ENCODE measurements at regions not wholly inside any gene's neighbourhood (a gene's known extent, or its start where the extent isn't known, plus 50 kb on each side); places are given as distances from the start of the nearest gene placed in this dataset.

GRCh38 chr4:57763070-57763469 lies 652.9 kb upstream of the IGFBP7 start:
- no peak for TF ChIP-seq TCF4 (CRISPR knock-in tag; IDR thresholded peaks at IDR 0.05; ENCODE audit: borderline replicate concordance)
- no peak for TF ChIP-seq ESRRG (CRISPR knock-in tag; IDR thresholded peaks at IDR 0.05)
- TF ChIP-seq POU6F1 (CRISPR knock-in tag; IDR thresholded peaks at IDR 0.05; ENCODE audit: borderline replicate concordance, low read depth): no peak
- TF ChIP-seq TSHZ2 (CRISPR knock-in tag; IDR thresholded peaks at IDR 0.05): no peak
- TF ChIP-seq ZFP3 (CRISPR knock-in tag; IDR thresholded peaks at IDR 0.05): no peak
- no peak for TF ChIP-seq ISL1 (CRISPR knock-in tag; IDR thresholded peaks at IDR 0.05)
- no peak for TF ChIP-seq PATZ1 (CRISPR knock-in tag; IDR thresholded peaks at IDR 0.05; ENCODE audit: borderline replicate concordance)
- no peak for TF ChIP-seq GLIS3 (CRISPR knock-in tag; IDR thresholded peaks at IDR 0.05)
- no peak for TF ChIP-seq ZNF70 (CRISPR knock-in tag; IDR thresholded peaks at IDR 0.05)
- TF ChIP-seq ZC3H10 (CRISPR knock-in tag; IDR thresholded peaks at IDR 0.05): no peak
- no peak for TF ChIP-seq CREB5 (CRISPR knock-in tag; IDR thresholded peaks at IDR 0.05; ENCODE audit: low read depth)
- no peak for TF ChIP-seq TOX (CRISPR knock-in tag; IDR thresholded peaks at IDR 0.05; ENCODE audit: borderline replicate concordance)
- no peak for TF ChIP-seq CSRNP3 (CRISPR knock-in tag; IDR thresholded peaks at IDR 0.05)
- TF ChIP-seq ARNTL (CRISPR knock-in tag; IDR thresholded peaks at IDR 0.05; ENCODE audit: borderline replicate concordance, low read depth): no peak

All from SK-N-SH treated with all-trans-retinoic acid at 6 μM for 48 hours (cell line).